H9 (cell line): ENCODE measurements at regions not wholly inside any gene's neighbourhood (a gene's known extent, or its start where the extent isn't known, plus 50 kb on each side); places are given as distances from the start of the nearest gene placed in this dataset.

ENCODE experiments used
- DNase-seq: peaks from one replicate; pipeline ENCODE4 v3.0.0-alpha.2; 2017
- H2AFZ ChIP-seq: one replicate; pipeline ENCODE4 v1.6.1; 2013; ENCODE audit warnings: mild to moderate bottlenecking, low read length, control low read depth, moderate library complexity
- H2AK5ac ChIP-seq: 2 replicates; pipeline ENCODE4 v1.6.1; 2013; ENCODE audit warnings: low read length, control low read depth, mixed read lengths; ENCODE audit not compliant: insufficient read length
- H2BK120ac ChIP-seq: one replicate; pipeline ENCODE4 v1.6.1; 2013; ENCODE audit warnings: low read depth, mild to moderate bottlenecking, low read length, control low read depth, inconsistent platforms; ENCODE audit not compliant: poor library complexity, severe bottlenecking
- H2BK12ac ChIP-seq: 2 replicates; pipeline ENCODE4 v1.6.1; 2013; ENCODE audit warnings: low read length, control low read depth, mixed read lengths, low read depth; ENCODE audit not compliant: insufficient read length
- H2BK15ac ChIP-seq: 2 replicates; pipeline ENCODE4 v1.6.1; 2013; ENCODE audit warnings: low read depth, low read length, control low read depth
- H2BK20ac ChIP-seq: one replicate; pipeline ENCODE4 v1.6.1; 2013; ENCODE audit warnings: low read depth, mild to moderate bottlenecking, low read length, control low read depth, inconsistent platforms; ENCODE audit not compliant: poor library complexity, severe bottlenecking
- H2BK5ac ChIP-seq: 2 replicates; pipeline ENCODE4 v1.6.1; 2013; ENCODE audit warnings: low read length, control low read depth, mixed read lengths; ENCODE audit not compliant: insufficient read length
- H3K14ac ChIP-seq: 2 replicates; pipeline ENCODE4 v1.6.1; 2013; ENCODE audit warnings: low read length, control low read depth; ENCODE audit not compliant: insufficient read depth
- H3K18ac ChIP-seq: 2 replicates; pipeline ENCODE4 v1.6.1; 2013; ENCODE audit warnings: low read depth, mild to moderate bottlenecking, mixed read lengths, low read length, control low read depth; ENCODE audit not compliant: insufficient read length
- H3K23ac ChIP-seq: 2 replicates; pipeline ENCODE4 v1.6.1; 2013; ENCODE audit warnings: low read length, control low read depth, mixed read lengths, low read depth; ENCODE audit not compliant: insufficient read length
- H3K23me2 ChIP-seq: 2 replicates; pipeline ENCODE4 v1.6.1; 2013; ENCODE audit warnings: low read depth, mild to moderate bottlenecking, mixed read lengths, low read length, control low read depth; ENCODE audit not compliant: insufficient read length, poor library complexity, severe bottlenecking
- H3K27ac ChIP-seq: 2 replicates; pipeline ENCODE4 v1.5.1; 2013; ENCODE audit warnings: low read length, control low read depth, mixed read lengths, low read depth; ENCODE audit not compliant: insufficient read length
- H3K27me3 ChIP-seq: 2 replicates; pipeline ENCODE4 v1.6.1; 2013; ENCODE audit warnings: low read length, control low read depth, inconsistent platforms; ENCODE audit not compliant: insufficient read depth
- H3K4ac ChIP-seq: 2 replicates; pipeline ENCODE4 v1.6.1; 2013; ENCODE audit warnings: low read depth, mild to moderate bottlenecking, control low read depth, inconsistent platforms, low read length, moderate library complexity
- H3K4me1 ChIP-seq: 2 replicates; pipeline ENCODE4 v1.6.1; 2013; ENCODE audit warnings: low read length, control low read depth, inconsistent platforms; ENCODE audit not compliant: insufficient read depth
- H3K4me2 ChIP-seq: 2 replicates; pipeline ENCODE4 v1.6.1; 2013; ENCODE audit warnings: low read length, control low read depth, mixed read lengths; ENCODE audit not compliant: insufficient read length, insufficient read depth
- H3K56ac ChIP-seq: 2 replicates; pipeline ENCODE4 v1.6.1; 2013; ENCODE audit warnings: low read depth, mild to moderate bottlenecking, mixed read lengths, low read length, control low read depth; ENCODE audit not compliant: insufficient read length
- H3K79me1 ChIP-seq: 2 replicates; pipeline ENCODE4 v1.6.1; 2013; ENCODE audit warnings: low read depth, mild to moderate bottlenecking, moderate library complexity, low read length, control low read depth, inconsistent platforms; ENCODE audit not compliant: insufficient read depth, poor library complexity, severe bottlenecking
- H3K79me2 ChIP-seq: 2 replicates; pipeline ENCODE4 v1.6.1; 2013; ENCODE audit warnings: low read length, control low read depth, inconsistent platforms; ENCODE audit not compliant: insufficient read depth
- H3K9ac ChIP-seq: 2 replicates; pipeline ENCODE4 v1.6.1; 2013; ENCODE audit warnings: low read length, control low read depth, mixed read lengths; ENCODE audit not compliant: insufficient read length; ENCODE audit errors: extremely low read depth
- H3K9me3 ChIP-seq: one replicate; pipeline ENCODE4 v1.6.1; 2013; ENCODE audit warnings: low read depth, low read length, inconsistent platforms; ENCODE audit not compliant: control insufficient read depth
- H3T11ph ChIP-seq: one replicate; pipeline ENCODE4 v1.6.1; 2013; ENCODE audit warnings: mild to moderate bottlenecking, low read length, control low read depth, inconsistent platforms
- H4K20me1 ChIP-seq: one replicate; pipeline ENCODE4 v1.6.1; 2013; ENCODE audit not compliant: control insufficient read depth, insufficient read length, insufficient read depth
- H4K5ac ChIP-seq: 2 replicates; pipeline ENCODE4 v1.6.1; 2013; ENCODE audit warnings: low read depth, mild to moderate bottlenecking, mixed read lengths, low read length, control low read depth; ENCODE audit not compliant: insufficient read length
- H4K8ac ChIP-seq: replicated peaks from 2 replicates; pipeline ENCODE4 v1.6.1; 2013; ENCODE audit warnings: low read length, control low read depth, mixed read lengths, low read depth; ENCODE audit not compliant: insufficient read length
- H4K91ac ChIP-seq: 2 replicates; pipeline ENCODE4 v1.6.1; 2013; ENCODE audit warnings: low read depth, mild to moderate bottlenecking, moderate library complexity, mixed read lengths, low read length, control low read depth; ENCODE audit not compliant: insufficient read length
- H3K27ac Mint-ChIP-seq, 3 experiments: 2 replicates in 2 of 3; 3 replicates in 1 of 3; pipeline ENCODE4 v1.8.0; 2020 to 2021; ENCODE audit warnings: mixed read lengths in 3 of 3, mild to moderate bottlenecking in 1 of 3, moderate library complexity in 1 of 3
- H3K27me3 Mint-ChIP-seq: 2 replicates; pipeline ENCODE4 v1.8.0; 2021; ENCODE audit warnings: low read depth, mild to moderate bottlenecking, moderate library complexity, mixed read lengths
- H3K36me3 Mint-ChIP-seq, 3 experiments: 2 replicates in 2 of 3; 3 replicates in 1 of 3; pipeline ENCODE4 v1.8.0; 2020 to 2021; ENCODE audit warnings: low read depth in 3 of 3, mixed read lengths in 3 of 3; ENCODE audit not compliant: insufficient read depth in 1 of 3
- H3K4me1 Mint-ChIP-seq, 2 experiments: 2 replicates each; pipeline ENCODE4 v1.8.0; 2020; ENCODE audit warnings: mixed read lengths in 2 of 2
- H3K4me3 Mint-ChIP-seq, 2 experiments: 2 replicates in 1 of 2; 3 replicates in 1 of 2; pipeline ENCODE4 v1.8.0; 2020 to 2021; ENCODE audit warnings: mild to moderate bottlenecking in 2 of 2, mixed read lengths in 2 of 2, moderate library complexity in 1 of 2
- H3K9me3 Mint-ChIP-seq, 2 experiments: 2 replicates in 1 of 2; 3 replicates in 1 of 2; pipeline ENCODE4 v1.8.0; 2020; ENCODE audit warnings: mild to moderate bottlenecking in 2 of 2, mixed read lengths in 2 of 2, moderate library complexity in 1 of 2
- whole genome bisulfite sequencing: extraction: QIAGEN DNeasy Blood & Tissue Kit; methylation state at CpG from one replicate; pipeline ENCODE4 v1.1.7; 2013; ENCODE audit warnings: missing lambda C conversion rate, low lambda C conversion rate, mixed read lengths; ENCODE audit not compliant: insufficient read length; ENCODE audit errors: extremely low coverage; 5-methylcytosine and 5-hydroxymethylcytosine counted together
- TF ChIP-seq, protein P1 (sequence below): fragments of 200-600 bp; sonication (generic); conservative IDR thresholded peaks from 3 replicates; pipeline ENCODE4 v1.8.0; 2021; ENCODE audit warnings: antibody characterized with exemption, mild to moderate bottlenecking

DNA sequence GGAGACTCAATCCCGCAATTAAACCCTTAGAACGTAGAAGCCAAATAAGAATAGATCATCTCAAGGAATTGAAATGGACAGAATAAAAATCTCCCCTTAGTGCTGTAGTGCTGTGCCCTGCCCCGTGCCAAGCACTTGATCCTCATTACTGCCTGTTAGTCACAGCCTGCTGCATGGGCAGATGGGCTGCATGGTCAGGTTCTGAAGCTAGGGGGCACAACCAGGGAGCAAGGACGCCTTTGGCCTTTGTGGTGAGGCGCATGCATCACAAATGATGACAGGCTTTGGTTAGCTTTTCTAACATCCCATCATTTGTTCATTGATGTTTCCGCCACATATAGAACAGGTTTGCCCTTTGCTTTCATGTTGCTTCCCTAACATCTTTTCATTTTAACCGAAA, 336.3 kb upstream of the ADAMTS9 start:
- Histone ChIP-seq H2BK20ac (no peak overlapping the region), H3K9me3 (no peaks in the 10 kb centered on the region), H3K79me2 (no peaks in the 10 kb centered on the region), H3K4me1 (no peaks in the 10 kb centered on the region), H3K18ac (no peak overlapping the region), H3K4ac (no peak overlapping the region), H2BK15ac (no peak overlapping the region), H2BK5ac (no peak overlapping the region), H3K23me2 (no peaks in the 10 kb centered on the region), H3K79me1 (no peaks in the 10 kb centered on the region), H4K8ac (no peak overlapping the region), H4K20me1 (no peaks in the 10 kb centered on the region), H3K14ac (no peak overlapping the region), H3K27me3 (no peaks in the 10 kb centered on the region), H2BK12ac (no peak overlapping the region), H2BK120ac (no peak overlapping the region), H4K5ac (no peak overlapping the region), H4K91ac (no peak overlapping the region), H3K56ac (no peak overlapping the region), H2AFZ (no peak overlapping the region), H2AK5ac (no peak overlapping the region), H3K27ac (no peak overlapping the region), H3K9ac (no peak overlapping the region), H3T11ph (no peak overlapping the region), H3K23ac (no peak overlapping the region), H3K4me2 (no peak overlapping the region)
- no peaks in the 10 kb centered on the region for H3K9me3 Mint-ChIP-seq
- no peaks in the 10 kb centered on the region for H3K27me3 Mint-ChIP-seq
- H3K4me3 Mint-ChIP-seq: no peak overlapping the region
- peaks cover 34 to 40% of the 10 kb centered on the region in 2 experiments for H3K4me1 Mint-ChIP-seq
- TF ChIP-seq, protein P1, sequence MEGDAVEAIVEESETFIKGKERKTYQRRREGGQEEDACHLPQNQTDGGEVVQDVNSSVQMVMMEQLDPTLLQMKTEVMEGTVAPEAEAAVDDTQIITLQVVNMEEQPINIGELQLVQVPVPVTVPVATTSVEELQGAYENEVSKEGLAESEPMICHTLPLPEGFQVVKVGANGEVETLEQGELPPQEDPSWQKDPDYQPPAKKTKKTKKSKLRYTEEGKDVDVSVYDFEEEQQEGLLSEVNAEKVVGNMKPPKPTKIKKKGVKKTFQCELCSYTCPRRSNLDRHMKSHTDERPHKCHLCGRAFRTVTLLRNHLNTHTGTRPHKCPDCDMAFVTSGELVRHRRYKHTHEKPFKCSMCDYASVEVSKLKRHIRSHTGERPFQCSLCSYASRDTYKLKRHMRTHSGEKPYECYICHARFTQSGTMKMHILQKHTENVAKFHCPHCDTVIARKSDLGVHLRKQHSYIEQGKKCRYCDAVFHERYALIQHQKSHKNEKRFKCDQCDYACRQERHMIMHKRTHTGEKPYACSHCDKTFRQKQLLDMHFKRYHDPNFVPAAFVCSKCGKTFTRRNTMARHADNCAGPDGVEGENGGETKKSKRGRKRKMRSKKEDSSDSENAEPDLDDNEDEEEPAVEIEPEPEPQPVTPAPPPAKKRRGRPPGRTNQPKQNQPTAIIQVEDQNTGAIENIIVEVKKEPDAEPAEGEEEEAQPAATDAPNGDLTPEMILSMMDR: peak; percentile 66
- DNase-seq: peak; percentile 57
- peak overlapping the region in 1 of 3 experiments; percentile 7; a peak in 2 of 7 replicates for H3K27ac Mint-ChIP-seq
- no peaks in the 10 kb centered on the region; a peak in 1 of 7 replicates for H3K36me3 Mint-ChIP-seq
- no CpG with 5 or more reads among the region's 7 CpGs for WGBS
